DMS153 treated with DMSO at 0.1 percent for 48 hours (cell line): ENCODE measurements at regions not wholly inside any gene's neighbourhood (a gene's known extent, or its start where the extent isn't known, plus 50 kb on each side); places are given as distances from the start of the nearest gene placed in this dataset.
"Not testable (repeated sequence)": the region's sequence is repeated elsewhere in the genome, so short reads cannot be mapped to it uniquely, and the experiment has no call there.

Experiments
- DNase-seq: peaks from one replicate; lab custom pipeline; 2025; ENCODE audit not compliant: unreplicated experiment; lab: John Stamatoyannopoulos, UW

DNA sequence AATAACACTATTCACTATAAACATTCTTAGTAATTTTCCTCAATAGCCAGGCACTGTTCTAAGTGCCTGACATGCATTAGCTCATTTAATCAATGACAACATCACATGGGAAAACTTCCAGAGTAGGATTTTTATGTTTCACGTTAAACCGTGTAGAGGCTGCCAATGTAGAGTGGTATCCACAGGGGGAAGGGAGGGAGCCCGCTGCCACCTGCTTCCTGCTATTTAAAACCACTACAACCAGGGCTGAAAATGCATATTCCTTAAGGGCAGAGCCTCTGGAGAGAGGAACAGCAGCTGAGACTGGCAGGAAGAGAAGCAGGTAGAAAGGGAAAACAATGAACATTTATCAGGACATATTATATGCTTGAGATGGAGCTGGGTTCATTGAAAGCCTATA is 684.3 kb upstream of the AUTS2 start:
- no peak for DNase-seq

DNA sequence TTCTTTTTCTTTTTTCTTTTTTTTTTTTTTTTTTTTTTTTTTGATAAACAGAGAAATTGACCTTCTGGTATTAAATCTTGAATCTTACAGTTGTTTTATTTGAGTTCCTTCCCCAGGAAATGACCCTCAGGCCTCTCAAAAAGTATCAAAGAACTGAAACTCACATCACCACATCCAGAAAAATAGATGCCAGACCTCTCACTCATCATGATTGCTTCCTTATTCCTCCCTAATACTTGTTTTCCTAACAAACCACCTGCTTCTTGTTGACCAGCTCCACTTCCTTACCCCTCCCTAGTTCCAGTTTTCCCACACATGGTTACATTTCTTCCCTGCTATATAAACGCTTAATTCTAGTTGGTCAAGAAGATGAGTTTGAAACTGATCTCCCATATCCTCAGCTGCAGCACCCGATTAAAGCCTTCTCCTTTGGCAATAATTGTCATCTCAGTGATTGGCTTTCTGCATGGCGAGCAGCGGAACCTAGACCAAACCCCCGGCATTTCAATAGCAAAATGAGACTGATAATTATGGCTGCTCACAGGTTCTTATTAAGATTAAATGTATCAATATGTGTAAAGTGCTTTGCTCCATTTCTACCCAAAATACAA is 681.1 kb upstream of the AUTS2 start:
- no peak for DNase-seq

DNA sequence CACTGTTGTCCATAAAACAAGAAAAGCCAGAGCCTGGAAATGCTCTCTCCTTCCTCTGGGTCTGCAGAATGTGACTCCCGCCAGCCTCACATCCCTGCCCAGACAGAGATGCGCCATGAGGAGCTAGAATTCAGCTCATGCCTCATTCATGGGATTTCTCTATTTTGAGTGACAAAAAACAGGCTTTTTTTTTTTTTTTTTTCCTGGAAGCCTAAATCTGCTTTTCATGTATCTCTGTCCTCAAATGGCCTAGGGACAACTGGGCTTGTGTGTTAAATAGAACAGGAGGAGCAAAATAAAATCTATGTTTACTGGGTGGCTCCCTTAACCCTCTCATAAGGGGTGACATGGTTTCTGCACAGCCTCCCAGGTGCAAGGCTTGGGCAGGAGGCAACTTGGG is 679.7 kb upstream of the AUTS2 start:
- DNase-seq = no peak

DNA sequence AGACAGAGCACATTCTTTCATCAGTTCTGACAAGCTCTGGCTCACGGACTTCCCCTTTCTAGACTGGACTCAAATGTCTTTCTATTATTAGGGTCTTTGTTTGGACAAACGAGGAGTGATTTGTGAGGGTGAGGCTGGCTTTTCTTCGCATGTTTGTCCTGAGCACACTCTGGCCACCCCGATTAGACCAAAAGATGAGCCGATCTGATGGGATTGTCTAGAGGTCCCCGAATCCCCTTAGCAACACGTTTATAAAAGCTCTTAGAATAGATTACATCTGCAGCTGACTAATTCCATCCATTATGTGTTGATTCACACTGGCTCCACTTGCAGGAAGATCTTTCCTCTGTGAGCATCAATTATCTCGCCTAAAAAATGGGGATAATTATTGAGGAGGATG is 675.4 kb upstream of the AUTS2 start:
- DNase-seq = no peak

DNA sequence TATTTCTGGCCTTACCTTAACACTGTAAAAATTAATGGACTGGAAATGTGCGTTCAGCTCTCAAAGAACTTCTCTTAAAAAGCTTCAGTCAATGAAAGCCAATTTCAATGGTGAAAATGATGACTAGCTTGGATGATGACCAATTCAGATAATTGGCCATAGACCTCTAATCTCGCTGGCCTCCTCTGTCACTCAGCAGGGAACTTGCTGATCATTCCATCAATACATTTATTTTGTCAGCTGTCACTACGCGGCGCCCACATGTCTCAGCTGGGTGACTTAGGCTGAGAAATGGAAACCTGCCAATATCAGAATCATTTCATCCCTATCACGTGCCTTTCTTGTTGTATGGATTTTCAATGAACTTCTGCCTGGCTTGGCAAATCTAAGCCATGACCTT is 673.0 kb upstream of the AUTS2 start:
- DNase-seq = peak; percentile 92

DNA sequence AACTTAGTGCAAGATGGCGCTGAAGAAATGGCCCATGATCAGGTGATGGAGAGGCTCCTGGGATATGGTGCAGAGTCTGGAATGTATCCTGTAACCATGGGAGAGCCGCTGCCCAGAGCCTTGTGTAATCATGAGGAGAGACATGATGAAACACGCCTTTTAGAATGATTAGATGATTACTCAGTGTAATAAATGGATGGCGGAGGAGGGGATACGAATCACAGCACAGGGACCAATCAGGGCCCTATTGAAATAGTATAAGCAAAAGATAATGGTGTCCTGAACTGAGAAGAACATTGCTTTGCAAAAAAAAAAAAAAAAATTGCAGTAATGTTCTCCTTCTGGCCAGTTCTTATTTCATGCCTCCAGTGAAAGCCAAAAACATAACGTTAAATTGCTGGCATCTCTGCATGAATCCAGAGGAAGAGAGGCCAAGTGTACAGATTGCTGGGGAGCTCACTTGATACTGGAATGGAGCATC is 668.5 kb upstream of the AUTS2 start:
- no peak for DNase-seq

DNA sequence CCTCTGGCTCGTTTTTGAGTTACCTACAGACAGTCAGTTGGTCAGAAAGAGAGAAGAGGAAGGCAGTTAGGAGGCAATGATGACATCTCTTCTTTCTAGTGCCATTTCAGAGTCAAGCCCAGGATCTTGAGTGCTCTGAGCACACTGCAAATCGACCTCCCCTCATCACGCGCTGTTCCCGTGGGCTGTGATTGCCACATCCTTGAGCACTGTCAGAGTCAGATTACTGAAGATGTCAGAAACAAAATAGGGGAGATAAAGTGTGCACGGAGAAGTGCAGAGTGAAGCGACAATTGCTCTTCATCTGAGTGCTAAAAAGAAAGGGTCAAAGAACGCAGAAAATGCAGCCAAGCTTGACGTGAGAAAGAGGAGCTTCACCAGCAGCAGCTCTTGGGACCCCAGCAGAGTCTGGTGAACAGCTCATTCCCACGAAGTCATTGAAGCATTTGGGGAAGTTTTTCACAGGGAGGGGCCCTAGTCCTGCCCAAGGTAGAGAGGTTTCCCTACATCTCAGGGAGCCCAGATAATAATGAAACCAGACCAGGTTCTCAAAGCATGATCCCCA is 661.7 kb upstream of the AUTS2 start:
- DNase-seq = no peak

DNA sequence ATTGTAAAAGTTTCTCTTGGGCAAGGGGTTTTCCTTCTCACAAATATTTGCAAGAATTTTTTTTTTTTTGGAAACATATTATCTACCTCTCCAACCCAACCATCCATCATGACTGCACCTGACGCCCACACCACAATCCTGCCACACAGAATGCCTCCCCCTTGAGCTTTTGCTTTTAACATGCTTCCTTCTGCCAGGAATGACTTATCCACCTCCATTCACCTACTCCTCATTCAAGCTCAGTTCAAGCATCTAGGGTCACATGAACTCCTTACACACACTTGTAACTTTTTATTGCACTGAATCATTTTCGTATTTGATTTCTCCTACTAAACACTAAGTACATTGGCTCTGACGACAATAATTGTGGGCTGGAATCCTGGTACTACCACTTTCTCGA is 660.1 kb upstream of the AUTS2 start:
- no peak for DNase-seq

DNA sequence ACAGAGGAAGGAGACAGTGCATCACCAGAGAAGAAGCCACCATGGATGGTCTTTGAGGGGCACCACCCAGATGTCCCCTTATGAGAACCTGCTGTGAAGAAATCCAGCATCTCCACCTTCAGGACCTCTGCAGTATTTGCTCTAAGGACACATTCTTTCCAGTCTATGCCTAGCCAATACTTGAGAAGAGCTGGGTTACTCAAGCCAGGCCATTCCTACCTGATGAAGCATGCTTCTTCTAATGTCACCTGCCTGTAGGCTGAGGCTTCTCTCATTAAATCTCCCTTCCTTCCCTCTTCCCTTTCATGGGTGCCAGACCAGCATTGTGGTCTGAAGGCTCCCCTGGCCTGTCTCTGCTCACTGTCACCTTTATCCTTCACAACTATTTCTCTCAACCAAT is 654.5 kb upstream of the AUTS2 start:
- no peak for DNase-seq

DNA sequence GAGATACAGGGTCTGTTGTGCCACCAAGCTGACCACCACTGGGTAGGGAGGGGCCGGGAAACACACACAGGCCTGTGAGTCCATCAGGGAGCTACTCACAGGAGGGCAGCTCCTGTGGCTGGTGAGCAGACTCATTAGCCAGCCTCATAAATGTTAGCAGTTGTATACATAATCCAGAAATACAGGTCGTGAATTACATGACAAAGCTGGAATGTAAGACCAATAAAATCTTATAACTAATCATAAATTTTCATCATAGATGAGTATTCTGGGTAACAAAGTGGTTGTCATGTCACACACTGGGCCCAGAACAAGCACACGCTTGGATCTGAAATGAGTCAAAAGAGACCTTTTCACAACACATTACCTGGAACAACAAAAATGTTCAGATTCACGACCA is 642.6 kb upstream of the AUTS2 start:
- DNase-seq = no peak

DNA sequence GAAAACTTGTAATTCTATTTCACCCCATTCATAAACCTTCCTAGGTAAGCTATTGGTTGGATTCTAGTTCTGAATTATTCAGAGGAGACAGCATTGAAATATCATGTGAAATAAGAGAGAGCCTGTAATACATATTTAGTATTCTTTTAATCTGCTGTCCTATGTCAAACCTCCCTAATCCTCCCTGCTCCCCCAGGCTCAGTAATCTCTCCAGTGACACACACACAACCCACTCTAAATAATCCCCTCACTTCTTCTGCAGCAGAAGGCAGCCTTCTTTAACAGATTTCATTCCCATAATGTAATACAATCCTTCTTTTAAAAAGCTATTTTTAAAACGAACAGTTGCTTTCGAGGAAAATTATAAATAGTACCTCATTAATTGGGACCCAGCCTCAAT is 639.7 kb upstream of the AUTS2 start:
- DNase-seq = no peak

DNA sequence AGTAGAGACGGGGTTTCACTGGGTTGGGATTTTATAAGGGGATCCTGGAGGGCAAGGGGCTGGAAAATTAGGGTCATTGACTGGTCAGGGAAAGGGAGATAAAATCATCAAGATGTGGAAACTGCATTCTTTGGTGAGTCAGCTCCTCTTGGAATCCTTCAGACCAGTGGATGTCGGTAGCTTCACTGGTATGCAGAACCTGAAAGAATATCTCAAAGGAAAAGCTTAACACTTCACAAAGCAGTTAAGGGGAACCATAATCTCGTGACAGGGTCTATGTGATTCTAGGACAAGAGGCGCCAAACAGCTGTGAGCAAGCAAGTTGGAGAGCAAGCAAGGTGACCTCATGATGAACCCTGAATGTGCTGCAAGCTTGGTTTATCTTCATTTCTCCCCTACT is 634.7 kb upstream of the AUTS2 start:
- DNase-seq = no peak

DNA sequence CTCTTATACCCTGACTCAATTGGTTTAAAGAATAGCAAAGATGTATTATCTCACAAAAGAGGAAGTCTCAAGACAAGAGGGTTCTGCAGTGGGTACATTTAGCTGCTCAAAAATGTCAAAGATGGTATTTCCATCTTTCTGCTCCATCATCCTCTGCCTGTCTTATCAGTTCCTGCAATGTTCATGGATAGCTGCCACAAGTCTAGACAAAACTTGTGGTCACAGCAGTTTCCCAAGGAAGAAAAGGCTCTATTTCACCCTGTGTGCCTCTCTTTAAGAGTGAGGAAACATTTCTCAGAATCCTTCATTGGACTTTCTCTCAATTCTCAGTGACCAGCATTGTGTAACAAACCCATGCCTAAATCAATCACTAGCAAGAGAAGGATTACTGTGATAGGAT is 634.2 kb upstream of the AUTS2 start:
- no peak for DNase-seq

DNA sequence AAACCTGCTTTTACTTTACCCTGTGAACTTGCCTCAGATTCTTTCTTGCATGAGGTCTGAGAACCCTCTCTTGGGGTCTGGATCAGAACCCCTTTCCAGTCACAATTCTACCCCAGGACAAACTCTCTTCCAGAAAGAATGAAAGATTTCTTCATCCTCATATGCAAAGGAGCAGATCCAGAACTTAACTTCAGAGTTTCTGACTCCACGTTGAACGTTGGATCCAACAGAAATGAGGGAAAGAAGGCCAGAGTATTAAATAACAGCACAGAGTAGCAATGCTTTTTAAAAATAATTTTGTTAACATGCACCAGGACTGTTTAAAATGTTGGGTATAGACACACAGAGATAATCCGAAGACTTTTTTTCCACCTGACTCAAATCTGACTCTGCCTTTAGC is 632.9 kb upstream of the AUTS2 start:
- DNase-seq = no peak

DNA sequence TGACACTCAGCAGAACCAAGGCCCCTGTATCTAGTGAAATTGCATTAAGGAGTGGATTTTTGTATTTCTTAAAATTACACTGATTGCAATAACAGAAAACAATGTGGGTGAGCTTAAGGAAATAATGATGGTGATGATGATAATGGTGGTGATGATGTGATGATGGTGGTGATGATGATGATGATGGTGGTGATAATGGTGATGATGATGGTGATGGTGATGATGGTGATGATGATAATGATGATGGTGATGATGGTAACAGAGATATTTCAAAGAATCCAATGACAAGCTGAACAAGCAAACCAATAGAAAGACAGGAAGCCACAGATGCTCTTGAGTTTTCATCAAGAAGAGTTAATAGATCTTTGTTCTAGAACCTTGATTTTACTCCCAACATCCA is 630.7 kb upstream of the AUTS2 start:
- no peak for DNase-seq

DNA sequence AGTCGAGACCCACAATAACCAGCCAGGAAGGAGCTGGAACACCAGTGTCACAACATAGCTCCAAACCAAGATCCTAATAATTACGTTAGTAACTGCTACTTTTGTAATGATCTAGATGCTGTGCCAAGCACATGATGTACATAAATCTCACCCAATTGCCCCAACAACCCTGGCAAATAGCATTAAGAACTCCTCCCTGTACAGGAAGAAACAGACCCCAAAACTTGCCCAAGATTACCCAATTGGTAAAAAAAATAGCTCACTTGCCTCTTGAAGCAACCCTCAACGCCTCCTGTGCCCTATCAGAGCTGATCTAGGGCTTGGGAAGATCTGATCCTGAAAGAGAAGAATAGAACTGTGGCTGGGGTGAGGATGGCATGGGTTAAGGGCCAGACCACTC is 628.7 kb upstream of the AUTS2 start:
- no peak for DNase-seq

DNA sequence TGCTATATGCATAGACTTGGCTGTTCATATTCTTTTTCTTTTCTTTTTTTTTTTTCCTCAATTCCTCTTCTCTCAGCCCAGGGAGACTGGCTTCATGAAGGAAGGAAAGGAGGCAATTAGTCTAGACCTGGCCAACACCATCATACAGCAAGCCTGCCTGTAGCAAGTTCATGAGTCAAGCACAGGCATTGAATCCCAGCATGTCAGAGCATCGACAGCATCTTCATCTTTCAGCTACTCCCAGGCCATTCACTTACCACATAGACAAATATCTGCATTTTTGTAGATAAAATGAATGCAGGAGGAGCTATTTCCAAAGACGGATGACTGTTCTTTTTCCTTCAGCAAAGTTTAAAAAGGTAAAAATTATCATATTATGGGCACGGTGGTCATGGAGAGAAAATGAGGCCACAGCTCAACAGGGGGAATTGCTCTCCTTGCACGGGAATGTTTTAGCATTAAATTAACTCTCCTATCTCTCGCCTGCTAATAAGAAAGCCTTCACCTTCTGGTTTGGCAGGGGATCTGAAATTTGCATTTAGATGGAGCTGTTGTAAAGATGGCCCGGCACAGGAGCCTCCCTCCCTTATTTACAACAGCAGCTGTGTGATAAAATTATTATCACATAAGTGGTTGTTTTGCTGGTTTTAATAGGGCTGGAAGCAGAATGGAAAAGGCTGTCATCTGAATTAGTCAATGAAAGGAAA is 626.5 kb upstream of the AUTS2 start:
- no peak for DNase-seq

DNA sequence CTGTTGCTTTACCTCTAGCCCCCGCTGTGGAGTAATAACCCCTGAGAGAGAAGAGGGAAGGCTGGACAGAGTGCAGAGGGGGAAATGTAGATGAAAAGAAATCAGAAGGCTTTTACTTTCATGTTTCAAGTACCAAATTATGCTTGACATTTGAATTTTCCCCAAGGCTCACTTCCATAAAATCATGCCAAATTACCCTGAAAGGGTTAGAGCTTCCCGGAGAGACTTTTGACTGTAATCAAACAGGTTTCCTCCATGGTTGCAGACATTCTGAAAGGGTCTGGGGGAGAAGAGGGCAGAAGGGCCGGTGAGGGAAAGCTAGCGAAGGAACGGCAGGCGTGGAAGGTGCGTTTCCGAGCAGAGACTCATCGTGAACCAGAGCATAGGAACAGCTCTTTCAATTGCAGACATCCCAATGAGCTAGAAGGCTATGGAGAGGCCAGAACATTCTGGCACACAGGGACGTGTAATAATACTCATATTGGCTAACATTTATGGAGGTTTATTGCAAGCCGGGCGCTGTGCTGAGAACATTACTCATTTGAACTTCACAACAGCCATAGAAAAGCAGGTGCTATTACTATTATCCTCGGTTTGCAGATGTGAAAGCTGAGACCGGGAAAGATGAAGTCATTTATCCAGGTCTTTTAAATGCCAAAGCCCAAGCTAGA is 620.8 kb upstream of the AUTS2 start:
- no peak for DNase-seq

DNA sequence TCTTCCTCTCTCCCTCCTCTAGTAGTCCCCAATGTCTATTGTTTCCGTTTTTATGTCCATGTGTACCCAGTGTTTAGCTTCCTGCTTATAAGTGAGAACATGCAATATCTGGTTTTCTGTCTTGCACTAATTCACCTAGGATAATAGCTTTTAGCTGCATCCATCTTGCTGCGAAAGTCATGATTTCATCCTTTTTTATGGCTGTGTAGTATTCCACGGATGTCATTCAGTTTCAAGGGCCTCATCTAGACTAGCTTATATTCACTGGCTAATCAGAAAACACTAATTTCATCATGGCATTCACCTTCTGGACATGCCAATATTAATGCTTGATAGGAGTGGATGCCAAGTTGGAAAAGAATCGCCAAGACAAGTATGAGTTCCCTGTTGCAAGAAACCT is 619.6 kb upstream of the AUTS2 start:
- no peak for DNase-seq

DNA sequence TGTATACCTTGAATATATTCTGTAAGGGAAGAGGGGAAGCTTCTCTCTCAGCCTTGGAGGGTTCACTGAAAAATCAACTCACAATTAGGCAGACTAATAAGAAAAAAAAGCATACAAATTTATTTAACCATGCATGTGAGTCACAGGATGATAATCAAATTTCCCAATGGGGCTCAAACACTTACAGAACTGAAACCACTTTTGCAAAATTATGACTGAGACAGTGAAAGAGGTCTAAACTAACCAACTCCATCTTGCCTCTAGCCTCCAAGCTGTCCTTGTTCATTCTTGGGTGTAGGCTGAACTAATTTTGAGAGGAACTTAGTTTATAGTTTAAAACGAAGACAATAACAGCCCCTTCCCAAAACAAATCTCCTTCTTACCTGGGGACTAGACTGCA is 618.3 kb upstream of the AUTS2 start:
- no peak for DNase-seq

DNA sequence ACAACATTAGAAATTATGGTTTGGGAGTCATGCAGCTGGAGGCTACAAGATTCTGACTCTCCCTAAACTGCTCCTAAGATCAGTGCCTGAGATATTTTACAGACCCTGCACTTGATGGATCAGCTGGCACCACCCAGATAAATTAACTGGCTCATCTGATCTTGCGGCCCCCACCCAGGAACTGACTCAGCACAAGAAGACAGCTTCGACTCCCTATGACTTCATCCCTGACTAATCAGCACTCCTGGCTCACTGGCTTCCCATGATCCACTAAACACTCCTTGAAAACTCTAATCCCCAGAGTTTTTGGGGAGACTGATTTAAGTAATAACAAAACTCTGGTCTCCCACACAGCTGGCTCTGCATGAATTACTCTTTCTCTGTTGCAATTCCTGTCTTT is 617.8 kb upstream of the AUTS2 start:
- DNase-seq = not testable (repeated sequence)

DNA sequence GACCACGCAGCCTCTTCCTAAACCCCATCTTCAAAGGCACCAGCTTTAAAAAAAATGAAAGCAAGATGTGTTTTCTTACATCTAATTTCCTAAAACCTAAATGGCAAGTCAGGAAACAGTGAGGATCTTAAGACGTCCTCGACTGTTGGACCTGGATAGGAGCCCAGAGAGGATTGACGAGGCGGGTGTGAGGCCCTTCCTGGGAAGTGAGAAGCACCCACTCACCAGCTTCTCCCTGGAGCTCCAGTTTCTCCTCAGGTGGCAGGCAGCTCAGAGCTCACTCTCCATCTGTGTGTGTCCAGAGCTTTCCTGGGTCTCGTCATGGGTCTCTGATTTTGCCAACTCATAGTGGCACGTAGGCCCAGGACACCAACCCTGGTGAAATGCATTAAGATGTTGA is 614.0 kb upstream of the AUTS2 start:
- DNase-seq = no peak
